MM.1S (cell line): ENCODE measurements at regions not wholly inside any gene's neighbourhood (a gene's known extent, or its start where the extent isn't known, plus 50 kb on each side); places are given as distances from the start of the nearest gene placed in this dataset.
"Not testable (repeated sequence)": the region's sequence is repeated elsewhere in the genome, so short reads cannot be mapped to it uniquely, and the experiment has no call there.

Experiments used
- CTCF ChIP-seq: fragments of 300-600 bp; sonication (generic); IDR thresholded peaks from 2 replicates; pipeline ENCODE4 v1.5.1; 2016; ENCODE audit warnings: antibody characterized with exemption, low read length, mixed read lengths
- EZH2 ChIP-seq: fragments of 300-600 bp; sonication (generic); optimal IDR thresholded peaks from 2 replicates; pipeline ENCODE3; 2017; ENCODE audit warnings: low read depth, mild to moderate bottlenecking, antibody characterized with exemption, low read length, mixed read lengths
- EZH2phosphoT487 ChIP-seq: fragments of 300-600 bp; sonication (generic); IDR thresholded peaks from 2 replicates; pipeline ENCODE4 v1.6.1; 2018; ENCODE audit warnings: antibody characterized with exemption, low read length

GRCh38 chrX:92589676-92590075, 810.5 kb downstream of the PCDH11X start:
- not testable (repeated sequence) for TF ChIP-seq CTCF, EZH2, EZH2phosphoT487
